Neural crest cell (in vitro differentiated cells): ENCODE measurements at regions not wholly inside any gene's neighbourhood (a gene's known extent, or its start where the extent isn't known, plus 50 kb on each side); places are given as distances from the start of the nearest gene placed in this dataset.

ENCODE experiments used
- DNase-seq: peaks from one replicate; pipeline ENCODE4 v3.0.0; 2021; ENCODE audit warnings: low read depth, mixed read lengths, low spot score
- H3K27ac Mint-ChIP-seq: one replicate; pipeline ENCODE4 v1.8.0; 2021; ENCODE audit warnings: mild to moderate bottlenecking, mixed read lengths; ENCODE audit not compliant: unreplicated experiment
- H3K27me3 Mint-ChIP-seq: 2 replicates; pipeline ENCODE4 v1.8.0; 2021; ENCODE audit warnings: low read depth, mild to moderate bottlenecking, mixed read lengths
- H3K36me3 Mint-ChIP-seq: 2 replicates; pipeline ENCODE4 v1.8.0; 2021; ENCODE audit warnings: low read depth, mild to moderate bottlenecking, mixed read lengths
- H3K4me1 Mint-ChIP-seq: 2 replicates; pipeline ENCODE4 v1.8.0; 2021; ENCODE audit warnings: mixed read lengths
- H3K4me3 Mint-ChIP-seq: one replicate; pipeline ENCODE4 v1.8.0; 2021; ENCODE audit warnings: mild to moderate bottlenecking, mixed read lengths
- H3K9me3 Mint-ChIP-seq: 2 replicates; pipeline ENCODE4 v1.8.0; 2021; ENCODE audit warnings: mixed read lengths
- CTCF ChIP-seq: fragments of 200-600 bp; sonication (generic); conservative IDR thresholded peaks from 2 replicates; pipeline ENCODE4 v1.5.0; 2021; ENCODE audit warnings: antibody characterized with exemption, mild to moderate bottlenecking

- Mint-ChIP-seq H3K4me1 (peaks cover 79% of the 10 kb centered on the region), H3K36me3 (no peaks in the 10 kb centered on the region), H3K9me3 (peaks cover 4% of the 10 kb centered on the region), H3K4me3 (peak overlapping the region; percentile 50), H3K27me3 (no peaks in the 10 kb centered on the region), H3K27ac (peak overlapping the region; percentile 78)
- peak; percentile 61 for DNase-seq
- TF ChIP-seq CTCF: no peak
Observed at GRCh38 chr1:11355559-11356475, 82.8 kb downstream of the UBIAD1 start.

GRCh38 chr1:11357276-11357675, 84.3 kb downstream of the UBIAD1 start:
- DNase-seq: no peak
- H3K4me1 Mint-ChIP-seq: peaks cover 83% of the 10 kb centered on the region
- TF ChIP-seq CTCF: no peak
- H3K9me3 Mint-ChIP-seq: no peaks in the 10 kb centered on the region
- no peaks in the 10 kb centered on the region for H3K36me3 Mint-ChIP-seq
- H3K4me3 Mint-ChIP-seq: peak overlapping the region; percentile 37
- H3K27ac Mint-ChIP-seq: peak overlapping the region; percentile 69
- H3K27me3 Mint-ChIP-seq: no peaks in the 10 kb centered on the region

GRCh38 chr1:11358984-11359383, 86.0 kb downstream of the UBIAD1 start:
- Mint-ChIP-seq H3K36me3 (no peaks in the 10 kb centered on the region), H3K4me3 (peak overlapping the region; percentile 32), H3K4me1 (peaks cover 80% of the 10 kb centered on the region), H3K9me3 (no peaks in the 10 kb centered on the region), H3K27ac (peak overlapping the region; percentile 78), H3K27me3 (no peaks in the 10 kb centered on the region)
- TF ChIP-seq CTCF: no peak
- DNase-seq: no peak

GRCh38 chr1:11362547-11363021, 89.6 kb downstream of the UBIAD1 start:
- no peaks in the 10 kb centered on the region for H3K27me3 Mint-ChIP-seq
- H3K36me3 Mint-ChIP-seq: no peaks in the 10 kb centered on the region
- no peak overlapping the region for H3K4me3 Mint-ChIP-seq
- TF ChIP-seq CTCF: no peak
- H3K9me3 Mint-ChIP-seq: no peaks in the 10 kb centered on the region
- no peak for DNase-seq
- H3K27ac Mint-ChIP-seq: peak overlapping the region; percentile 89
- H3K4me1 Mint-ChIP-seq: peaks cover 53% of the 10 kb centered on the region

- Mint-ChIP-seq H3K9me3 (no peaks in the 10 kb centered on the region), H3K4me1 (peaks cover 41% of the 10 kb centered on the region), H3K36me3 (no peaks in the 10 kb centered on the region), H3K27ac (no peak overlapping the region), H3K27me3 (no peaks in the 10 kb centered on the region), H3K4me3 (no peak overlapping the region)
- TF ChIP-seq CTCF: peak; percentile 48
- no peak for DNase-seq
Observed at GRCh38 chr1:11364170-11364569, 91.2 kb downstream of the UBIAD1 start.
